Sigmoid colon (tissue), 4 donors: ENCODE measurements at regions not wholly inside any gene's neighbourhood (a gene's known extent, or its start where the extent isn't known, plus 50 kb on each side); places are given as distances from the start of the nearest gene placed in this dataset.

Source experiments
- CTCF ChIP-seq, 4 experiments: fragments of 450-650 bp in 3 of 4; fragments of 200-600 bp in 1 of 4; IDR thresholded peaks; one replicate each; pipeline ENCODE4 v1.5.1; 2016 to 2019; ENCODE audit warnings: antibody characterized with exemption in 4 of 4, mild to moderate bottlenecking in 3 of 4, moderate library complexity in 2 of 4
- EP300 ChIP-seq, 4 donors: sonication (generic); formaldehyde crosslinking; IDR thresholded peaks; one replicate each; pipeline ENCODE4 v1.6.1; 2017; ENCODE audit warnings: antibody characterized with exemption in 4 of 4
- POLR2A ChIP-seq, 2 donors: fragments of 450-650 bp; IDR thresholded peaks; one replicate each; pipeline ENCODE4 v1.6.1; 2016; ENCODE audit warnings: antibody characterized with exemption in 2 of 2, mild to moderate bottlenecking in 2 of 2, moderate library complexity in 2 of 2
- POLR2AphosphoS5 ChIP-seq, 4 donors: sonication (generic); formaldehyde crosslinking; IDR thresholded peaks; one replicate each; pipeline ENCODE4 v1.6.1; 2017; ENCODE audit warnings: antibody characterized with exemption in 4 of 4

DNA sequence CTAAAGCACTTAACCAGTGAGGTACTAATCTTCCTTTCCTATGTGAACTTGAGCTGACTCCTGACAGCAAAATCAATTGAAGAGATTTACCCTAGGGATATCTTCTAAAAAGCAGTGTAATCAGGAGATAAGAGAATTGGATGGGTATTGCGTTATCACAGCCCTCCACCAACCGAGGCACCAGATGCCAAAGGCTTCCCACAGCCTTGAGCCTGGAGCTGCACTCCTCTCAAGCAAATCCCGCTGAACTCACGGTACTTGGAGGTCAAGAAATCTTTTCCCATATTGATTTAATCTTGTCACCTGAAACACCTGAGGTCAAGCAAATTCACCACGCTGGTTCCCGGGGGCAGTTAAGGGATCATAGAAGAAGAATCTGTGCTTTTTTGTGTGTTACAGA lies 346.8 kb downstream of the TBL1XR1 start:
- no peak for TF ChIP-seq CTCF (IDR thresholded peaks at IDR 0.05)
- no peak for TF ChIP-seq POLR2A (IDR thresholded peaks at IDR 0.05)
- TF ChIP-seq EP300 (IDR thresholded peaks at IDR 0.05), result no peak
- TF ChIP-seq POLR2AphosphoS5 (IDR thresholded peaks at IDR 0.05), result no peak
